D721Med (cell line): ENCODE measurements at regions not wholly inside any gene's neighbourhood (a gene's known extent, or its start where the extent isn't known, plus 50 kb on each side); places are given as distances from the start of the nearest gene placed in this dataset.

Experiments used
- DNase-seq: peaks from one replicate; pipeline ENCODE4 v3.0.0; 2011; ENCODE audit warnings: low spot score; ENCODE audit not compliant: insufficient read length
- FAIRE-seq: peaks from 2 replicates; lab custom pipeline; 2011; peaks lifted over from hg19 to GRCh38; lab: Jason Lieb, UNC
- TF ChIP-seq, protein P1 (sequence below): IDR thresholded peaks from 2 replicates; pipeline ENCODE4 v1.5.1; 2012; ENCODE audit warnings: mild to moderate bottlenecking, control low read depth; ENCODE audit not compliant: insufficient read depth; ENCODE audit errors: missing control alignments

DNA sequence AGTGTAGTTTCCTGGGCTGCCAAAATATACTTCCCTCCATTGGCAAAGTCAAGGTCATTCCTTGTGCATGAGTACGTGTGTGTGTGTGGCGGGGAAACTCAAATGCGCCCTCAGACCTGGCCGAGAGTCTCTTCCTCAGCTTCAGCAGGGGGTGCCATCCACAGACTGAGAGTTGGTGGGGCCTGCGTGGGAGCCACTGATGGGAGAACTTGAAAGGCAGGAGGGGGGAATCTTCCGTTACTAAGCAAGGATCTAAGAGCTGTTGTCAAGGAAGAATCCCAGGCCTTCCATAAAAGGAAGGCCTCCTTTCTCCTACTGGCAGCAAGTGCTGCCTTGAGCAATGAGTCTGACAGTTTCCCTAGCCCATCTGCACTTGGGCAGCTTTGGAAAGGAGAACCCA, 274.9 kb downstream of the EMP1 start:
- DNase-seq (no peak), FAIRE-seq (no peak)
- TF ChIP-seq, protein P1, sequence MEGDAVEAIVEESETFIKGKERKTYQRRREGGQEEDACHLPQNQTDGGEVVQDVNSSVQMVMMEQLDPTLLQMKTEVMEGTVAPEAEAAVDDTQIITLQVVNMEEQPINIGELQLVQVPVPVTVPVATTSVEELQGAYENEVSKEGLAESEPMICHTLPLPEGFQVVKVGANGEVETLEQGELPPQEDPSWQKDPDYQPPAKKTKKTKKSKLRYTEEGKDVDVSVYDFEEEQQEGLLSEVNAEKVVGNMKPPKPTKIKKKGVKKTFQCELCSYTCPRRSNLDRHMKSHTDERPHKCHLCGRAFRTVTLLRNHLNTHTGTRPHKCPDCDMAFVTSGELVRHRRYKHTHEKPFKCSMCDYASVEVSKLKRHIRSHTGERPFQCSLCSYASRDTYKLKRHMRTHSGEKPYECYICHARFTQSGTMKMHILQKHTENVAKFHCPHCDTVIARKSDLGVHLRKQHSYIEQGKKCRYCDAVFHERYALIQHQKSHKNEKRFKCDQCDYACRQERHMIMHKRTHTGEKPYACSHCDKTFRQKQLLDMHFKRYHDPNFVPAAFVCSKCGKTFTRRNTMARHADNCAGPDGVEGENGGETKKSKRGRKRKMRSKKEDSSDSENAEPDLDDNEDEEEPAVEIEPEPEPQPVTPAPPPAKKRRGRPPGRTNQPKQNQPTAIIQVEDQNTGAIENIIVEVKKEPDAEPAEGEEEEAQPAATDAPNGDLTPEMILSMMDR = no peak

DNA sequence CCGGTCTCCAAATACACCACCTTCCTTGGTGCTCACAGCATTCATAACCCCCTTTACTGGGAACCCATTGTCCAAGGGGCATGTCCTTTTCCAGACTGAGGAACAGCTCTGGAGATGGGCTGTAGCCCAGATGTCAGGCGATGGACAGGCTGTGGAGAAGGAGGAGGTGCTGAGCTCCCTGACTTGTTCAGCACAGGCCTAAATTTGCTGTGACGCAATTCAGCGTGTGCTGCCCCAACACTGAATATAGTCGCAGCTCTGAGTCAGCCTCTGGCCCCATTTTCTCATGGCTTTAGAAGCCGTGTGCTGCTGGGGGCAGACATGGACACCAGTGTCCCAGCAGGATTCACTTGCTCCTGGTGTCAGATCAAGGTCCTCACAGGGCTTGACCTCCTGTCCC, 269.1 kb downstream of the EMP1 start:
- TF ChIP-seq, protein P1 = no peak
- no peak for DNase-seq
- no peak for FAIRE-seq

DNA sequence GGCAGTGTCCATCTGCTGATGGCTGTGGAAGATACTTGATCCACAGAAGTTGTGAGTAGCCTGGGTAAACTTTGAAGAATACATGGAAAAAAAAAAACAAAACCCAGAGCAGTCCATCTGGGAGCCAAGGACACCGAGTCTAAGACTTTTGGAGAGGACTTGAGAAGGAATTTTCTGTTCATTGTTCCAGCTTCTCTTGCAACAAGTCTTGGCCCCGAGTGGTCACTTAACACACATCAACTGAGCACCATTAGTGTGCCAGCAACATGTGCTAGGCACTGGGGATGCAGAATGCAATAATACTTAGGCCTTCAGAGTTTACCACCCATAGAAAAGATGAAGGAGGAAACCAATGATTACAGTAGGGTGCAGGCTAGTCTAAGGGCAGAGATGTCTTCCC, 266.7 kb downstream of the EMP1 start:
- DNase-seq (no peak), FAIRE-seq (no peak)
- TF ChIP-seq, protein P1 = no peak

DNA sequence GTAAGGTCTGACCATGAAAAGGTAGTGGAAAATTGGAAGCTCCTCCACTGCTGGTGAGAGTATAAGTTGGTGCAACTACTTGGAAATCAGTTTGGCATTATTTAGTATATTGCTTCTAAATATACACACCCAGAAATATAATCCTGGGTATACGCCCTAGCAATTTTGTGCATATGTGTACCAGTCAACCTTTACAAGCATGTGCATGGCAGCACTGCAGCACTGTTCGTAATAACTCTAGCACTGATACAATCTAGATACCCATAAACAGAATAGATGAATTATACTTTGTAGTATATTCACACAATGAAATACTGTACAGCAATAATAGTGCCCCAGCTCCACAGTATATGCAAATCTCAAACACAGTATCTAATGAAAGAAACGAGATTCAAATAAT, 265.9 kb downstream of the EMP1 start:
- DNase-seq (no peak), FAIRE-seq (no peak)
- TF ChIP-seq, protein P1 = no peak

DNA sequence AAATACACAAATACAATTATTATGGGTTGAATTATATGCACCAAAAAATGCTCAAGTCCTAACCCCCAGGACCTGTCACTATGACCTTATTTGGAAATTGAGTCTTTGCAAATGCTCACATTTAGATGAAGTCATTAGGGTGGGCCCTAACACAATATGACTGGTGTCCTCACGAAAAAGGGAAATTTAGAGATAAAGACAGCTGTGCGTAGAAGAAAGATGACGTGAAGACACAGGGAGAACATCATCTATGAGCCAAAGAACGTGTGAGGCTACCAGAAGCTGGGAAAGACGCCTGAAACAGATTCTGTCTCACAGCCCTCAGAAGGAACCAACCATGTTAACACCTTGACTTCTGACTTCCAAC, 259.2 kb downstream of the EMP1 start:
- DNase-seq (no peak), FAIRE-seq (no peak)
- TF ChIP-seq, protein P1 = no peak

DNA sequence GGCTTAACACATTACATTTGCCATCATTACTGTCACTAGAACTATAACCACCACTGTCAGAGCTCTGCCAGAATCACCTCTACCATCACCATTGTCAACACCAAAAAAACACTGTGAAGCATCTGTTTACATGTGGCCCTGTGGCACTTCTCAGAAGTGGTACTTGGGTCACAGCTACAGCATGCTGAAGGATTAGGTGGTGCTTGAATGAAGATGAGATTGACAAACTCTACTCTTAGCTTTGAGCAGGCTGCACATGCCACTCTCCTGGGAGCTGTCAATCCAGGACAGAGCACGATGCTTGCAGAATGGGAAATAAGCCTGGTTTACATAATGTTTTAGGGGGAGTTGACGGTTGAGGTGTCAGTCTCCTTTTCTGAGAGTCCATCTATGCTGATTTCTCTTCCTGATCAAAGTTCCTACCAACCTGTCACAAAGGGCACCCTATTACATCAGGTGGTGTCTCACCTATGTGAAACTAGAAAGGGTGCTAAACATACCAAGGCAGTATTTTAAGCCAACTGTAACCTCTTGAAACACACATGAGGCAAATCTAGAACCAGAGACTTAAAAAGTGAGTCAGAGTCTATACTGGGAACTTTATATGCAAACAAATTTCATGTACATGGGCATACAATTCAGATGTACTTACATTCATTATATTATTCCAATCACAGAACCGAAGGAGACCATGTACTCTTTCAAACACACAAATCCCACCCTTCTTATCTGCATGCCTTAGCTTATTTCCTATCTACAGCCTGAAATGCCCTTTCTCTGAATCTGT, 258.7 kb downstream of the EMP1 start:
- FAIRE-seq (no peak), DNase-seq (no peak)
- TF ChIP-seq, protein P1 = no peak

DNA sequence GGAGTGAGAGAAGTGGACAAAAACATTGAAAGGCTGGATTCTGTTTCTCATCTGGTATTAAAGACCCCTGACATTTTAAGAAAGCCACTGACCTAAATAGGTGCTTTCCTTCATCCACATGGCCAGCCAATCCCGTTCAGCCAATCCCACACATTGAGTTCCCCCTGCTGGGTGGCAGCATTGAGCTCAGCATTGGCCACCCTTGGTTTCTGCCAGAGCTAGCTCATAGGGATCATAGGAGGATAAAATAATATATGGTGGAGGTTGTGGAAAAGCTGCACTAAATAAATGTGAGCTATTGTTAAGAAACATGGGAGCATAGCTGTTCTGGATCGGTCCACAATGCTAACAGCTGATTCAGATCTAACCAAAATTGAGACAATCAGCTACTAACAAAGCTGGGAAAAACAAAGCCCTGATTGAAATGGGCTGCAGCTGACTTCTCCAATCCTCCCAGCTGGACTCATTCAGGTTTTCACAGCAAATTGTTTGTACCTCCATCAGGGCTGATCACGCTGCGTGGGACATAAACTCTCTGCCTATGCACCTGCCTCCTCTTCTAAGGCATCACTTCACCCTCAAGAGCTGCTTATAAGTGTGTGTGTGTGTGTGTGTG, 256.5 kb downstream of the EMP1 start:
- no peak for FAIRE-seq
- TF ChIP-seq, protein P1 = peak; percentile 15
- no peak for DNase-seq
